ENCODE measurements at regions not wholly inside any gene's neighbourhood (a gene's known extent, or its start where the extent isn't known, plus 50 kb on each side); places are given as distances from the start of the nearest gene placed in this dataset.

DNA sequence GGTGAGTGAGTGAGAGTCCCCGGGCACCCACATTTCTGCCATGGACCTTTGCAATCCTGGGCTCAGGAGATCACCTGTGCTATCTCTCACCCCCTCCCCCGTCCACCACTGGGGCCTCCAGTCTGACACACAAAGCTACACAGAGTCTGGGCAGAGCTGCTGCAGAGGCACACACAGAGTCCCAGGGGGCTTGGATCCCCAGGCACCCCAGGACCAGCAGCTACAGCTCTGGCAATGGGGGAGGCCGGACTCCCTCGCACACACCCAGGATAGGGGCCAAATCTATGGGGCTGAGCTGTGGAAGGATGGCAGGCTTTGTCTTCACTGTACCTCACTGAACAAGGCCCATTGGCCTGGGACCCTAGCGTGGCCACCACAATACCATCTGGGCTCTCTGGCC is 328.8 kb downstream of the MAN2A1 start:
- H3K4me3 ChIP-seq (ENCODE audit: low read depth, low read length): no peak overlapping the region
- DNase-seq (ENCODE audit: low read depth): no peak

GRCh38 chr5:110019119-110019518 is 329.4 kb downstream of the MAN2A1 start:
- DNase-seq (ENCODE audit: low read depth): no peak
- H3K4me3 ChIP-seq (ENCODE audit: low read depth, low read length): no peak overlapping the region

- H3K4me3 ChIP-seq (ENCODE audit: low read depth, low read length): no peak overlapping the region
Measured at GRCh38 chr5:110019780-110020179, 330.1 kb downstream of the MAN2A1 start.

GRCh38 chr5:110021251-110021650 is 331.5 kb downstream of the MAN2A1 start:
- no peak overlapping the region for H3K4me3 ChIP-seq (ENCODE audit: low read depth, low read length)
- no peak for DNase-seq (ENCODE audit: low read depth)

More at GRCh38 chr5:110019780-110020179, 330.1 kb downstream of the MAN2A1 start:
- no peak for DNase-seq (ENCODE audit: low read depth)

GRCh38 chr5:110025160-110025559 is 335.4 kb downstream of the MAN2A1 start:
- DNase-seq (ENCODE audit: low read depth): no peak
- no peak overlapping the region for H3K4me3 ChIP-seq (ENCODE audit: low read depth, low read length)

DNA sequence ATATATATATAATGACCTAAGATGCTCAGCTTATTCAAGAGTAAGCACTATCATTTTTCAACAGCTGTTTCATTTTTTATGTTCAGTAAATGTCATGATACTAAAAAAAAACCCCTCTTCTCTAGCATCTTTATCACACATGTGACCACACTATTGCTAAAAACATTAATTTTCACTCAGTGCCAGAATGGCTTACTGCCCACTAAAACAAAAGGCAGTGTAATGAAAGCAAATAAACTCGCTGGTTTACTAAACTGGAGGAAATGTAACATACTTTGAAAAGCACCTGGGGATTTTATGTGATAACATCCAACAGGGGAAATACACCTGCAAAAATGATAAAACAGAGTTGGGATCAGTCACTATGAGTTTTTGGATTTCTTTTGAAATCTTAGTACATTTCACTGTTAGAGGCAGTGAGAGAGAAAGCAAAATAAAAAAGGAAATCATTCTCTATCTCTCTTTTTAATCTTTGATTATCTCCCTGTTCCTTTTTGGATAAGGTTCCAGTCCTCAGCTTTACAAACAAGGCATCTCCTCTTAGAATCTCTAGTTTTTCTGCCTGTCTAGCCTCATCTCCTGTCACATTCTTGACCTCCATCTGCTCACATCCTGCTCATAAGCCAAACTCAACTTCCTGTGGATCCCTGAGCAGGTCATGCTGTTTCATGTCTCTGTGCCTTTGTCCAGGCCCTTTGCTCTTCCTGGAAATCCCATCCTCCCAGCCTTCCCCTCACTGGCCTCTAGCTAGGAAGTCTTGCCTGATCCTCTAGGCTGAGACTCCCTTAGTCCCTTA is 338.0 kb downstream of the MAN2A1 start:
- no peak for DNase-seq (ENCODE audit: low read depth)
- no peak overlapping the region for H3K4me3 ChIP-seq (ENCODE audit: low read depth, low read length)

- no peak overlapping the region for H3K4me3 ChIP-seq (ENCODE audit: low read depth, low read length)
- no peak for DNase-seq (ENCODE audit: low read depth)
Measured at GRCh38 chr5:110031402-110032140, 341.8 kb downstream of the MAN2A1 start.

- DNase-seq (ENCODE audit: low read depth): no peak
- H3K4me3 ChIP-seq (ENCODE audit: low read depth, low read length): no peak overlapping the region
Measured at GRCh38 chr5:110032376-110032775, 342.6 kb downstream of the MAN2A1 start.

- no peak for DNase-seq (ENCODE audit: low read depth)
Measured at GRCh38 chr5:110034056-110034600, 344.4 kb downstream of the MAN2A1 start.

GRCh38 chr5:110038297-110038997 is 348.7 kb downstream of the MAN2A1 start:
- DNase-seq (ENCODE audit: low read depth): no peak
- H3K4me3 ChIP-seq (ENCODE audit: low read depth, low read length): no peak overlapping the region

More at GRCh38 chr5:110034056-110034600, 344.4 kb downstream of the MAN2A1 start:
- no peak overlapping the region for H3K4me3 ChIP-seq (ENCODE audit: low read depth, low read length)

DNA sequence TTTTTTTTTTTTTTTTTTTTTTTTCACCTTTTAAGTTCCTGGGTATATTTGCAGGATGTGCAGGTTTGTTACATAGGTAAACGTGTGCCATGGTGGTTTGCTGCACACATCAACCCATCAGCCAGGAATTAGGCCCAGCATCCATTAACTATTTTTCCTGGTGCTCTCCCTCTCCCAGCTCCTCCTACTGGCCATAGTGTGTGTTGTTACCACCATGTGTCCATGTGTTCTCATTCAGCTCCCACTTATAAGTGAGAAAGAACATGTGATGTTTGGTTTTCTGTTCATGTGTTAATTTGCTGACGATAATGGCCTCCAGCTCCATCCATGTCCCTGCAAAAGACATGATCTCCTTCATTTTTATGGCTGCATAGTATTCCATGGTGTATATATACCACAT is 350.5 kb downstream of the MAN2A1 start:
- H3K4me3 ChIP-seq (ENCODE audit: low read depth, low read length): no peak overlapping the region
- DNase-seq (ENCODE audit: low read depth): no peak

DNA sequence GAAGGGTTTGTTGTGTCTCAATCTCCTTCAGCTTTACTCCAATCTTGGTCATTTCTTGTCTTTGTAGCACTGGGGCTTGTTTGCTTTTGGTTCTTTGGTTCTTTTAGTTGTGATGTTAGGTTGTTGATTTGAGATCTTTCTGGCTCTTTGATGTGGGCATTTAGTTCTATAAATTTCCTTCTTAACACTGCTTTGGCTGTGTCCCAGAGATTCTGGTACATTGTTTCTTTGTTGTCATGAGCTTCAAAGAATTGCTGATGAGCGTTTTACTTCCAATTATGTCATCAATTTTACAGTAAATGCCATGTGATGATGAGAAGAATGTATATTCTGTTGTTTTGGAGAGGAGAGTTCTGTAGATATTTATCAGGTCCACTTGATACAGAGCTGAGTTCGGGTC is 353.3 kb downstream of the MAN2A1 start:
- no peak overlapping the region for H3K4me3 ChIP-seq (ENCODE audit: low read depth, low read length)
- no peak for DNase-seq (ENCODE audit: low read depth)

GRCh38 chr5:110045158-110045557 is 355.4 kb downstream of the MAN2A1 start:
- H3K4me3 ChIP-seq (ENCODE audit: low read depth, low read length): no peak overlapping the region
- no peak for DNase-seq (ENCODE audit: low read depth)

GRCh38 chr5:110048491-110048890 is 358.8 kb downstream of the MAN2A1 start:
- DNase-seq (ENCODE audit: low read depth): no peak
- H3K4me3 ChIP-seq (ENCODE audit: low read depth, low read length): no peak overlapping the region

DNA sequence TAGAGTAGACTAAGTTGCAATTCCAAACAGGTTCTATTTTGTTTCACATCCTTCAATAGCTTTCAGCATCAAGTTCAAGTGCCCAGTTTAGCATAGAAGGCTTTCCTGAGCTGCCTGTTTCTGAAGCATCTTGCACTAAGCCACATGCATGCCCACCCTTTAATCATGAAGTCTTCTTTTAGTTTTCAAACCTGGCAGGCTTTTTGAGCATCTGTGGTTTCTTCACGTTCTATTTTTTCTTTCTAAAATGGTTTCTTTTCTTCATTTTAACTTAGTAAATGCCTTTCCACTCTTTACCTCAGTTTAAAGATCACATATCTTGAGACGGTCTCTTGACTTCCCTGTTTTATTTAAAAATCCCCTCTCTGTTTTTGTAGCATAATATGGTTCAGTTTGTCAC is 360.1 kb downstream of the MAN2A1 start:
- H3K4me3 ChIP-seq (ENCODE audit: low read depth, low read length): no peak overlapping the region
- DNase-seq (ENCODE audit: low read depth): no peak

GRCh38 chr5:110050640-110051345 is 361.1 kb downstream of the MAN2A1 start:
- DNase-seq (ENCODE audit: low read depth): no peak
- H3K4me3 ChIP-seq (ENCODE audit: low read depth, low read length): no peak overlapping the region

DNA sequence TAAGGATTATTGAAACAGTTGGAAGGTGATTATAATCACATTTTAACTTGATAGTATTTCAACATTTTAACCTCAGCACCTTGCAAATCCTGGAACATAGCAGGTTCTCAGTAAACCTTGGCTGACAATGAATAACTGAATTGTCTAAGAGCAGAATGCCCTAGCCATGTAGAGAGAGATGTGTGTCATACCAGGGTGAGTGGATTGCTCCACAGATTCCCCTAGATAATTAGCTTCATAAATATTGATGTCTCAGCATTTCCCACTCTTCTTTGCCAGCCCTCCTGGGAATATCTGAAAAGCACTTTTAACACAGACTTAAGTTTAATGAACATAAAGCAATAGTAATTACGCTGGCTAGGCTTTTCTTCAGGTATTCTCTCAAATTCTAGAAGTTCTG is 363.5 kb downstream of the MAN2A1 start:
- DNase-seq (ENCODE audit: low read depth): no peak
- no peak overlapping the region for H3K4me3 ChIP-seq (ENCODE audit: low read depth, low read length)

- H3K4me3 ChIP-seq (ENCODE audit: low read depth, low read length): no peak overlapping the region
Measured at GRCh38 chr5:110053824-110054223, 364.1 kb downstream of the MAN2A1 start.

GRCh38 chr5:110054240-110054639 is 364.5 kb downstream of the MAN2A1 start:
- H3K4me3 ChIP-seq (ENCODE audit: low read depth, low read length): no peak overlapping the region
- peak; percentile 66 for DNase-seq (ENCODE audit: low read depth)

More at GRCh38 chr5:110053824-110054223, 364.1 kb downstream of the MAN2A1 start:
- no peak for DNase-seq (ENCODE audit: low read depth)
